A673 (cell line): ENCODE measurements at regions not wholly inside any gene's neighbourhood (a gene's known extent, or its start where the extent isn't known, plus 50 kb on each side); places are given as distances from the start of the nearest gene placed in this dataset.

Experiments
- CTCF ChIP-seq: fragments of 300-800, 200-600 bp; sonication (generic); conservative IDR thresholded peaks from 2 replicates; pipeline ENCODE4 v1.5.1; 2017; ENCODE audit warnings: low read depth, mild to moderate bottlenecking, antibody characterized with exemption, low read length, moderate library complexity, mixed read lengths
- EZH2 ChIP-seq: fragments of 200-600 bp; sonication (generic); IDR thresholded peaks from 2 replicates; pipeline ENCODE4 v1.6.1; 2017; ENCODE audit warnings: borderline replicate concordance, low read depth, mild to moderate bottlenecking, mixed read lengths, antibody characterized with exemption, low read length; ENCODE audit not compliant: poor library complexity, severe bottlenecking

GRCh38 chr12:67820694-67821093 is 168.6 kb upstream of the IFNG-AS1 start:
- TF ChIP-seq CTCF (no peak), EZH2 (no peak)
